Neural cell (in vitro differentiated cells): ENCODE measurements at regions not wholly inside any gene's neighbourhood (a gene's known extent, or its start where the extent isn't known, plus 50 kb on each side); places are given as distances from the start of the nearest gene placed in this dataset.

Experiments used
- CTCF ChIP-seq: fragments of 450-650 bp; IDR thresholded peaks from 2 replicates; pipeline ENCODE4 v1.5.1; 2014; ENCODE audit warnings: antibody characterized with exemption, mild to moderate bottlenecking, moderate library complexity; ENCODE audit not compliant: poor library complexity, severe bottlenecking
- EP300 ChIP-seq: fragments of 450-650 bp; conservative IDR thresholded peaks from 2 replicates; pipeline ENCODE4 v1.6.1; 2014; ENCODE audit warnings: antibody characterized with exemption, mild to moderate bottlenecking, moderate library complexity; ENCODE audit not compliant: poor library complexity, severe bottlenecking
- EZH2 ChIP-seq: fragments of 200-600, 300-800 bp; shearing (Covaris generic), sonication (generic); IDR thresholded peaks from 2 replicates; pipeline ENCODE4 v1.6.1; 2014; ENCODE audit warnings: antibody characterized with exemption, low read length, borderline replicate concordance, mild to moderate bottlenecking; ENCODE audit not compliant: insufficient read depth, poor library complexity, severe bottlenecking
- POLR2AphosphoS5 ChIP-seq: IDR thresholded peaks from 2 replicates; pipeline ENCODE4 v1.6.1; 2012
- RAD21 ChIP-seq: fragments of 450-650 bp; conservative IDR thresholded peaks from 2 replicates; pipeline ENCODE4 v1.6.1; 2014; ENCODE audit warnings: antibody characterized with exemption, mild to moderate bottlenecking, moderate library complexity

GRCh38 chr4:122100508-122100907 is 51.6 kb upstream of the BLTP1 start:
- no peak for TF ChIP-seq CTCF
- TF ChIP-seq EP300, result no peak
- TF ChIP-seq EZH2, result no peak
- TF ChIP-seq POLR2AphosphoS5, result no peak
- no peak for TF ChIP-seq RAD21
